SK-N-SH treated with all-trans-retinoic acid at 6 μM for 48 hours (cell line): ENCODE measurements at regions not wholly inside any gene's neighbourhood (a gene's known extent, or its start where the extent isn't known, plus 50 kb on each side); places are given as distances from the start of the nearest gene placed in this dataset.

ENCODE experiments used
- ATAC-seq: fragments of 200-7000 bp; cut with Tn5 transposase; 3 replicates; pipeline ENCODE4 v1.9.1; 2020; ENCODE audit warnings: mild to moderate bottlenecking, moderate library complexity
- ARNTL ChIP-seq: fragments of 450-650 bp; formaldehyde crosslinking; IDR thresholded peaks from 2 replicates; pipeline ENCODE4 v1.5.0; 2020; ENCODE audit warnings: low read depth, mild to moderate bottlenecking, moderate library complexity, borderline replicate concordance
- CSDC2 ChIP-seq: fragments of 250-450 bp; sonication (Bioruptor Pico); IDR thresholded peaks from 2 replicates; pipeline ENCODE4 v1.5.0; 2020; ENCODE audit warnings: mild to moderate bottlenecking, moderate library complexity
- ESRRG ChIP-seq: fragments of 250-450 bp; sonication (Bioruptor Pico); IDR thresholded peaks from 2 replicates; pipeline ENCODE4 v1.6.1; 2021; ENCODE audit warnings: mild to moderate bottlenecking
- GLIS3 ChIP-seq: fragments of 250-450 bp; sonication (Bioruptor Pico); IDR thresholded peaks from 2 replicates; pipeline ENCODE4 v1.5.0; 2020; ENCODE audit warnings: mild to moderate bottlenecking, moderate library complexity
- ISL1 ChIP-seq: fragments of 250-450 bp; sonication (Bioruptor Pico); IDR thresholded peaks from 2 replicates; pipeline ENCODE4 v2.1.2; 2022; ENCODE audit warnings: mild to moderate bottlenecking, moderate library complexity
- PPARA ChIP-seq: fragments of 250-450 bp; sonication (Bioruptor Pico); IDR thresholded peaks from 2 replicates; pipeline ENCODE4 v1.5.0; 2020; ENCODE audit warnings: mild to moderate bottlenecking, borderline replicate concordance
- RARB ChIP-seq: fragments of 250-450 bp; sonication (Bioruptor Pico); IDR thresholded peaks from 2 replicates; pipeline ENCODE4 v1.8.0; 2021; ENCODE audit warnings: mild to moderate bottlenecking, moderate library complexity
- SNAI2 ChIP-seq: fragments of 250-450 bp; sonication (Bioruptor Pico); IDR thresholded peaks from 2 replicates; pipeline ENCODE4 v1.5.0; 2020; ENCODE audit warnings: mild to moderate bottlenecking, moderate library complexity
- TCF4 ChIP-seq: fragments of 250-450 bp; sonication (Bioruptor Pico); IDR thresholded peaks from 2 replicates; pipeline ENCODE4 v1.8.0; 2021; ENCODE audit warnings: mild to moderate bottlenecking, moderate library complexity, borderline replicate concordance
- TOX ChIP-seq: fragments of 250-450 bp; sonication (Bioruptor Pico); IDR thresholded peaks from 2 replicates; pipeline ENCODE4 v1.8.0; 2021; ENCODE audit warnings: mild to moderate bottlenecking, moderate library complexity, borderline replicate concordance
- ZC3H10 ChIP-seq: fragments of 250-450 bp; sonication (Bioruptor Pico); IDR thresholded peaks from 2 replicates; pipeline ENCODE4 v1.5.1; 2021; ENCODE audit warnings: mild to moderate bottlenecking, moderate library complexity
- ZFP3 ChIP-seq: fragments of 250-450 bp; sonication (Bioruptor Pico); IDR thresholded peaks from 2 replicates; pipeline ENCODE4 v1.5.0; 2020; ENCODE audit warnings: mild to moderate bottlenecking, moderate library complexity
- ZFP30 ChIP-seq: fragments of 450-650 bp; formaldehyde crosslinking; IDR thresholded peaks from 2 replicates; pipeline ENCODE4 v1.5.0; 2022; ENCODE audit warnings: mild to moderate bottlenecking, moderate library complexity
- ZNF70 ChIP-seq: fragments of 450-650 bp; formaldehyde crosslinking; IDR thresholded peaks from 2 replicates; pipeline ENCODE4 v1.5.0; 2020; ENCODE audit warnings: mild to moderate bottlenecking, moderate library complexity
- ZNF8 ChIP-seq: fragments of 450-650 bp; formaldehyde crosslinking; IDR thresholded peaks from 2 replicates; pipeline ENCODE4 v1.5.0; 2020; ENCODE audit warnings: mild to moderate bottlenecking, moderate library complexity
- TF ChIP-seq, protein P1 (sequence below): fragments of 250-450 bp; sonication (Bioruptor Pico); IDR thresholded peaks from 2 replicates; pipeline ENCODE4 v1.5.0; 2020; ENCODE audit warnings: mild to moderate bottlenecking, moderate library complexity
- TF ChIP-seq, protein P2 (sequence below): fragments of 250-450 bp; sonication (Bioruptor Pico); IDR thresholded peaks from 2 replicates; pipeline ENCODE4 v1.8.0; 2020; ENCODE audit warnings: mild to moderate bottlenecking, moderate library complexity, borderline replicate concordance
- TF ChIP-seq, protein P3 (sequence below): fragments of 250-450 bp; sonication (Bioruptor Pico); IDR thresholded peaks from 2 replicates; pipeline ENCODE4 v1.8.0; 2021; ENCODE audit warnings: low read depth, mild to moderate bottlenecking, moderate library complexity, borderline replicate concordance
- TF ChIP-seq, protein P4 (sequence below): fragments of 250-450 bp; sonication (Bioruptor Pico); IDR thresholded peaks from 2 replicates; pipeline ENCODE4 v1.5.1; 2021; ENCODE audit warnings: mild to moderate bottlenecking, moderate library complexity

DNA sequence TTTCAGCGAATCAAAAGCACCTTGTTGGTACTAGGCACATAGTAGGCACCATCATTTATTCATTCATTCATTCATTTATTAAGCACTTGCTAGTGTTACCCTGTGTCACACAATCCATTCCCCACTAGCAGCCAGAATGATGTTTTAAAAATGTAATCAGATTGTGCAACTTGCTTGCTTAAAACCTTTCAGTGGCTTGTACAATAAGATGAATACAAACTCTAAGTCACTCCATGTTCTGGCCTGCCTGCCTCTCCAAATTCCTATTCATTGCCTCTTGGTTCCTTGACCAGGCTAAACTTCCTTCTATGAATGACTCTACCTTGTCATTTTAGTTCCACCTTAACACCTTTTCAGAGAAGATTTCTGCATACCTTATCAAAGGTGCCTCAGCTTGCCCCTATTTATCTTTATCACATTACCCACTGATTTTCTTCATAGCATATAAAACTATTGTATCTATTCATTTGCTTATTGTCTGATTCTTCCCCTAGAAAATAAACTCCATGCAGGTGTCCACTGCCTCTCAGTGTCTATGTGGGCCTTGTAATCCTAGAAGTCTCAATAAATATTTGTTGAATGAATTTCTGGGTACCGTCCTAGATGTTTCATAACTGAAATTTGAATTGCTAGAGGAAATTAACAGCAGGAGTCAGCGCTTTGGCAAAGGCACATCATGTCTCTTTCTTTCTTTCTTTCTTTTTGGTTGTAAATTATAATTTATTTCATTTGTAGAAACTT lies 169.5 kb downstream of the TMEM26 start:
- no peak for TF ChIP-seq GLIS3 (CRISPR knock-in tag)
- TF ChIP-seq, protein P1, sequence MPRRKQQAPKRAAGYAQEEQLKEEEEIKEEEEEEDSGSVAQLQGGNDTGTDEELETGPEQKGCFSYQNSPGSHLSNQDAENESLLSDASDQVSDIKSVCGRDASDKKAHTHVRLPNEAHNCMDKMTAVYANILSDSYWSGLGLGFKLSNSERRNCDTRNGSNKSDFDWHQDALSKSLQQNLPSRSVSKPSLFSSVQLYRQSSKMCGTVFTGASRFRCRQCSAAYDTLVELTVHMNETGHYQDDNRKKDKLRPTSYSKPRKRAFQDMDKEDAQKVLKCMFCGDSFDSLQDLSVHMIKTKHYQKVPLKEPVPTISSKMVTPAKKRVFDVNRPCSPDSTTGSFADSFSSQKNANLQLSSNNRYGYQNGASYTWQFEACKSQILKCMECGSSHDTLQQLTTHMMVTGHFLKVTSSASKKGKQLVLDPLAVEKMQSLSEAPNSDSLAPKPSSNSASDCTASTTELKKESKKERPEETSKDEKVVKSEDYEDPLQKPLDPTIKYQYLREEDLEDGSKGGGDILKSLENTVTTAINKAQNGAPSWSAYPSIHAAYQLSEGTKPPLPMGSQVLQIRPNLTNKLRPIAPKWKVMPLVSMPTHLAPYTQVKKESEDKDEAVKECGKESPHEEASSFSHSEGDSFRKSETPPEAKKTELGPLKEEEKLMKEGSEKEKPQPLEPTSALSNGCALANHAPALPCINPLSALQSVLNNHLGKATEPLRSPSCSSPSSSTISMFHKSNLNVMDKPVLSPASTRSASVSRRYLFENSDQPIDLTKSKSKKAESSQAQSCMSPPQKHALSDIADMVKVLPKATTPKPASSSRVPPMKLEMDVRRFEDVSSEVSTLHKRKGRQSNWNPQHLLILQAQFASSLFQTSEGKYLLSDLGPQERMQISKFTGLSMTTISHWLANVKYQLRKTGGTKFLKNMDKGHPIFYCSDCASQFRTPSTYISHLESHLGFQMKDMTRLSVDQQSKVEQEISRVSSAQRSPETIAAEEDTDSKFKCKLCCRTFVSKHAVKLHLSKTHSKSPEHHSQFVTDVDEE, result no peak
- no peak for TF ChIP-seq CSDC2
- ATAC-seq, result no peak

DNA sequence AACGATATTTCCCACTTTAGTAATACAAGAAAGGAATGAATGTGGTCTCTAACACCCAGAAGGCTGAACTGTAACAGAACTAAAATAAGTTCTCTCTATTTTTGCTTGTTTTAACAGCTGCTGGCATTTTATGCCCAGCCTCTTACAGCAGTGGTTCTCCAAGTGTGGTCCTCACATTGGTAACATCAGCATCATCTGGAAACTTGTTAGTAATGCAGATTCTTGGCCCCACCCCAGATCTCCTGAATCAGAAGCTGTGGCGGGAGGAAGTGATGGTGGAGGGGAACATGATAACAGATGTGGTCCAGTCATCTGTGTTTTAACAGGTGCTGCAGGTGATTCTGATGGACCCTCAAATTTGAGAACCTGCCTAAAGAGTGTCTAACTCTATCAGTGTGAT lies 170.1 kb downstream of the TMEM26 start:
- no peak for ATAC-seq
- no peak for TF ChIP-seq RARB
- TF ChIP-seq ZNF8 (CRISPR knock-in tag), result no peak
- no peak for TF ChIP-seq ARNTL
- no peak for TF ChIP-seq TOX
- no peak for TF ChIP-seq ZFP3 (CRISPR knock-in tag)
- TF ChIP-seq, protein P2, sequence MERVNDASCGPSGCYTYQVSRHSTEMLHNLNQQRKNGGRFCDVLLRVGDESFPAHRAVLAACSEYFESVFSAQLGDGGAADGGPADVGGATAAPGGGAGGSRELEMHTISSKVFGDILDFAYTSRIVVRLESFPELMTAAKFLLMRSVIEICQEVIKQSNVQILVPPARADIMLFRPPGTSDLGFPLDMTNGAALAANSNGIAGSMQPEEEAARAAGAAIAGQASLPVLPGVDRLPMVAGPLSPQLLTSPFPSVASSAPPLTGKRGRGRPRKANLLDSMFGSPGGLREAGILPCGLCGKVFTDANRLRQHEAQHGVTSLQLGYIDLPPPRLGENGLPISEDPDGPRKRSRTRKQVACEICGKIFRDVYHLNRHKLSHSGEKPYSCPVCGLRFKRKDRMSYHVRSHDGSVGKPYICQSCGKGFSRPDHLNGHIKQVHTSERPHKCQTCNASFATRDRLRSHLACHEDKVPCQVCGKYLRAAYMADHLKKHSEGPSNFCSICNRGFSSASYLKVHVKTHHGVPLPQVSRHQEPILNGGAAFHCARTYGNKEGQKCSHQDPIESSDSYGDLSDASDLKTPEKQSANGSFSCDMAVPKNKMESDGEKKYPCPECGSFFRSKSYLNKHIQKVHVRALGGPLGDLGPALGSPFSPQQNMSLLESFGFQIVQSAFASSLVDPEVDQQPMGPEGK (CRISPR knock-in tag), result no peak
- no peak for TF ChIP-seq ZNF70 (CRISPR knock-in tag)
- no peak for TF ChIP-seq SNAI2 (CRISPR knock-in tag)
- no peak for TF ChIP-seq ZFP30 (CRISPR knock-in tag)

DNA sequence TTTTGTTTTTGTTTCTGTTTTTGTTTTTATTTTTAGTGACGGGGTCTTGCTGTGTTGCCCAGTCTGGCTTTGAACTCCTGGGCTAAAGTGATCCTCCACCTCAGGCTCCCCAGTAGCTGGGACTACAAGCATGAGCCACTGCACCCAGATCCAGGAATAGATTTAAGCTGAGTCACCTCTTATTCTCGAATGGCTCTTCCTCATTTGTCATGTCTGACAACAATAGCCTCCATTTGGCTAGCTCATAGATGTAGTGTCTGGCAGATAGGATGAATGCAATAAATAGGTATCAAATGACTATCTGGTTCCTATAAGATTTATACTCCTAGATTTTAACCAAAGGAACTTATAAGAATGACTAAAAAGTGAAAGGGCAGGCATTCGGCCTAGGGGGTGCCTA lies 172.9 kb downstream of the TMEM26 start:
- no peak for TF ChIP-seq ARNTL
- no peak for TF ChIP-seq SNAI2 (CRISPR knock-in tag)
- peak; percentile 46; the same call in 1 of the 2 replicates for TF ChIP-seq ZC3H10 (CRISPR knock-in tag)
- peak; percentile 63 for TF ChIP-seq ISL1 (CRISPR knock-in tag)
- peak; percentile 37; the same call in 1 of the 2 replicates for TF ChIP-seq TOX
- peak; percentile 90 for ATAC-seq

DNA sequence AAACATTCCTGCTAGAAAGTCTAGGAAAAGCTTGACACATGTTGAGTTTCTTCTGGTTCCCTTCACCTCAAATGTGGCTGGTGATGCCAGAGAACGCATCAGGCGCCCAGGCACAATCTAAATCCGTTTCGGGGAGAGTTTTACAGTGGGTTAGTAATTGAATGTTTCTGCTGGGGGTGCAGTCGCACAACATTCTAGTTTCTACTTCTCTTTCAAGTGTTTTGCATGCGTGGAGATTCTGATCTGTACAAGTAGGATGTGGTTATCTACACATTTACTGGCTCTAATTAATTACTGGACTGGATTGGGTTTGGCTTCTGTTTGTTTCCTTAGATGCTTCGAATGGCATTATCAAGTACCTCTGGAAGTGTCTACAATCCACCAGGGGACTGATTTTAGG lies 173.8 kb downstream of the TMEM26 start:
- TF ChIP-seq TCF4 (CRISPR knock-in tag), result no peak
- TF ChIP-seq ZFP3 (CRISPR knock-in tag), result no peak
- TF ChIP-seq ZNF70 (CRISPR knock-in tag), result no peak
- no peak for TF ChIP-seq PPARA
- TF ChIP-seq ZNF8 (CRISPR knock-in tag), result no peak
- TF ChIP-seq ISL1 (CRISPR knock-in tag), result no peak
- TF ChIP-seq SNAI2 (CRISPR knock-in tag), result no peak
- TF ChIP-seq, protein P3, sequence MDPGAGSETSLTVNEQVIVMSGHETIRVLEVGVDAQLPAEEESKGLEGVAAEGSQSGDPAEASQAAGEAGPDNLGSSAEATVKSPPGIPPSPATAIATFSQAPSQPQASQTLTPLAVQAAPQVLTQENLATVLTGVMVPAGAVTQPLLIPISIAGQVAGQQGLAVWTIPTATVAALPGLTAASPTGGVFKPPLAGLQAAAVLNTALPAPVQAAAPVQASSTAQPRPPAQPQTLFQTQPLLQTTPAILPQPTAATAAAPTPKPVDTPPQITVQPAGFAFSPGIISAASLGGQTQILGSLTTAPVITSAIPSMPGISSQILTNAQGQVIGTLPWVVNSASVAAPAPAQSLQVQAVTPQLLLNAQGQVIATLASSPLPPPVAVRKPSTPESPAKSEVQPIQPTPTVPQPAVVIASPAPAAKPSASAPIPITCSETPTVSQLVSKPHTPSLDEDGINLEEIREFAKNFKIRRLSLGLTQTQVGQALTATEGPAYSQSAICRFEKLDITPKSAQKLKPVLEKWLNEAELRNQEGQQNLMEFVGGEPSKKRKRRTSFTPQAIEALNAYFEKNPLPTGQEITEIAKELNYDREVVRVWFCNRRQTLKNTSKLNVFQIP, result no peak
- TF ChIP-seq RARB, result no peak
- TF ChIP-seq, protein P1, result no peak
- no peak for ATAC-seq

DNA sequence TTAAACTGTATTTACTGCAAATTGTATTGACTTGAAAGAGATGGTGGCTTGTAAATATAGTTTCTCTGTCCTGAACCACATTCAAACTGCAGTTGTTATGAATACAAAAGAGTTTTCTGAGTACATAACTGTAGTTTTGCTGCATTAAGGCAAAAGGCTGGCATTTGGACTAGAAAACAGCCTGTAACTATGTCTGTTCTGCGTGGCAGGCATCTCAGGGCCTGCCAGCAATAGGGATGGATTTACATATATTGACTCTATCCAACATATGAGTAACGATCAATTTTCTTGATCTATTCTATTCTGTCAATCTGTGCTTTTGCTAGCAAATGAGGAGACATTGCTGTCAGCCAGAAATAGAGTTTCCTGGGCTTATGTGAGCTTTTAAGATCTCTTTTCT lies 174.6 kb downstream of the TMEM26 start:
- TF ChIP-seq, protein P4, sequence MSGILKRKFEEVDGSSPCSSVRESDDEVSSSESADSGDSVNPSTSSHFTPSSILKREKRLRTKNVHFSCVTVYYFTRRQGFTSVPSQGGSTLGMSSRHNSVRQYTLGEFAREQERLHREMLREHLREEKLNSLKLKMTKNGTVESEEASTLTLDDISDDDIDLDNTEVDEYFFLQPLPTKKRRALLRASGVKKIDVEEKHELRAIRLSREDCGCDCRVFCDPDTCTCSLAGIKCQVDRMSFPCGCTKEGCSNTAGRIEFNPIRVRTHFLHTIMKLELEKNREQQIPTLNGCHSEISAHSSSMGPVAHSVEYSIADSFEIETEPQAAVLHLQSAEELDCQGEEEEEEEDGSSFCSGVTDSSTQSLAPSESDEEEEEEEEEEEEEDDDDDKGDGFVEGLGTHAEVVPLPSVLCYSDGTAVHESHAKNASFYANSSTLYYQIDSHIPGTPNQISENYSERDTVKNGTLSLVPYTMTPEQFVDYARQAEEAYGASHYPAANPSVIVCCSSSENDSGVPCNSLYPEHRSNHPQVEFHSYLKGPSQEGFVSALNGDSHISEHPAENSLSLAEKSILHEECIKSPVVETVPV, result no peak
- TF ChIP-seq ZC3H10 (CRISPR knock-in tag) (no peak), TCF4 (CRISPR knock-in tag) (no peak), ESRRG (CRISPR knock-in tag) (no peak), CSDC2 (no peak)
- ATAC-seq, result no peak
